PC-3 (cell line): ENCODE measurements at regions not wholly inside any gene's neighbourhood (a gene's known extent, or its start where the extent isn't known, plus 50 kb on each side); places are given as distances from the start of the nearest gene placed in this dataset.

Experiments used
- CTCF ChIP-seq: fragments of 300-600 bp; sonication (generic); conservative IDR thresholded peaks from 2 replicates; pipeline ENCODE4 v1.5.1; 2017; ENCODE audit warnings: antibody characterized with exemption, low read depth, mild to moderate bottlenecking, low read length
- EZH2 ChIP-seq: fragments of 300-600 bp; sonication (generic); IDR thresholded peaks from one replicate; pipeline ENCODE4 v1.6.1; 2017; ENCODE audit warnings: antibody characterized with exemption, mild to moderate bottlenecking, low read length; ENCODE audit not compliant: unreplicated experiment
- EZH2phosphoT487 ChIP-seq: fragments of 300-600 bp; sonication (generic); IDR thresholded peaks from 2 replicates; pipeline ENCODE4 v1.6.1; 2018; ENCODE audit warnings: mild to moderate bottlenecking, antibody characterized with exemption, low read length, borderline replicate concordance

- no peak for TF ChIP-seq CTCF
- TF ChIP-seq EZH2 = no peak
- TF ChIP-seq EZH2phosphoT487 = no peak
These were observed 94.1 kb upstream of the PRDM11 start for GRCh38 chr11:45052361-45052760.
